Motor neuron (in vitro differentiated cells): ENCODE measurements at regions not wholly inside any gene's neighbourhood (a gene's known extent, or its start where the extent isn't known, plus 50 kb on each side); places are given as distances from the start of the nearest gene placed in this dataset.

Experiments
- ATAC-seq, 8 experiments: fragments of 200-7000 bp; cut with Tn5 transposase; replicated peaks in 6 of 8; 2 replicates each; pipeline ENCODE4 v1.8.0; 2021; ENCODE audit warnings: mild to moderate bottlenecking in 8 of 8, moderate library complexity in 8 of 8
- H3K27ac ChIP-seq, 2 donors: fragments of 250-450 bp; sonication (Bioruptor Pico); 2 replicates each; pipeline ENCODE4 v1.9.0; 2021; ENCODE audit warnings: antibody characterized with exemption in 2 of 2, mild to moderate bottlenecking in 2 of 2, moderate library complexity in 1 of 2
- H3K4me1 ChIP-seq, 2 donors: fragments of 250-450 bp; sonication (Bioruptor Pico); replicated peaks in 1 of 2; 2 replicates each; pipeline ENCODE4 v1.6.1; 2021; ENCODE audit warnings: antibody characterized with exemption in 2 of 2, mild to moderate bottlenecking in 2 of 2, moderate library complexity in 1 of 2
- H3K4me3 ChIP-seq, 5 donors: fragments of 250-450 bp; sonication (Bioruptor Pico); 2 replicates each; pipeline ENCODE4 v1.9.0; 2021; ENCODE audit warnings: antibody characterized with exemption in 5 of 5, mild to moderate bottlenecking in 5 of 5, moderate library complexity in 4 of 5
- WGBS, 10 experiments: fragments of 450-650 bp; shearing (Covaris generic); methylation state at CpG; one replicate each; pipeline ENCODE4 v1.0.0; 2022; 5-methylcytosine and 5-hydroxymethylcytosine counted together
- in situ Hi-C, 9 experiments: fragments of 400-800 bp; cut with MboI; loops; one replicate each; pipeline ENCODE4 v1.15.0; 2021; ENCODE audit warnings: low sequenced_read_pairs in 9 of 9, low pct_unique_long_range_greater_than_20kb in 2 of 9; ENCODE audit not compliant: unreplicated experiment in 9 of 9

DNA sequence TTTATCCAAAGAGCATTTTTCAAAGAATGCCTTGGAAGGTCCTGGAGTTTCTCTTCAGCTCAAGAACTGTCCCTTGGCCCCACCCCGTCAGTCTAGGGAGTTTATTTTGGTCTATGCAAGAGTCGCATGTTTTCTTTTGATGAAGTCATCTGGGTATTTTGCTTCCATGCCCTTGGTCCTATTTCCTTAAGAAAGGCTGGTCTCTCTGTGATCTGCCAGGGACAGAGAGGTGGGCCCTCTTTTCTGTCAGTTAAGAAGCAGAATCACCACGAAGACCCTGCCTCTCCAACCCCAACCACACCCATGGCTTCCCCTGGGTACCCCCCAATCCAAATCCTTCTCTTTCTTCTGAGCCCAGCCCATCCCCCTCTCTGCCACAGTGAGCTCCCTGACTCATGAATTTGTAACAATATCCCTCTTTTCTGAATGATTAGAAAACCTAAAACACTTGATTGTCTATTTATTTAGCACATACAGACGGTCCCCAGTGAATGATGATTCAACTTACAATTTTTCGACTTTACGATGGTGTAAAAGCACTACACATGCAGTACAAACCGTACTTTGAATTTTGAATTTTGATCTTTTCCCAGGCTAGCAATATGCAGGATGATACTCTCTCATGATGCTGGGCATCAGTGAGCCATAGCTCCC lies 163.5 kb upstream of the ADRA1B start:
- in situ Hi-C loops, result no loop called here
- no peak overlapping the region for H3K4me3 ChIP-seq
- WGBS, 10 experiments, result 4 to 88% (median 58%) methylated on average over 3 to 6 of the region's 7 CpGs; no CpG with 5 or more reads in 1 of the 10 experiments
- peak in 2 of 8 experiments; percentile 80 for ATAC-seq
- H3K27ac ChIP-seq, result no peak overlapping the region
- no peaks in the 10 kb centered on the region for H3K4me1 ChIP-seq

DNA sequence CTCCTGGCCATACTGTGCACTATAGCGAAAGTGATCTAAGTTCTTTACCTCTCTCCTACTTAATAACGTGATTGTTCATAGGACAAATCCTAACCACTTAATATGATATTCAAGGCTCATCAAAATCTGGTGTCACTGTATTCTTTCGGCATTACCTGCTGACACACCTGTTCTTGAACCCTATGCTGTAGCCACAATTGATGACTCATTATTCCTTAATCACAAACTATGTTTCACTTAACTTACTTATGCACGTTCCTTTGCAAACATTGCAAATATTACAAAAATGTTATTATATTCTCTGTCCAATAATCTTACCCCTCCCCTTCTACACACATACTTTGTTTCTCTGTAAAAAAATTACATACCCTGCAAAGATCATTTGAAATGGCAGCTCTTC lies 158.1 kb upstream of the ADRA1B start:
- in situ Hi-C loops, result no loop called here
- Histone ChIP-seq H3K27ac (no peak overlapping the region), H3K4me3 (no peak overlapping the region), H3K4me1 (no peaks in the 10 kb centered on the region)
- 20 to 100% (median 90%) methylated on average over 1 to 4 of the region's 4 CpGs; no CpG with 5 or more reads in 1 of the 10 experiments for WGBS, 10 experiments
- no peak for ATAC-seq

DNA sequence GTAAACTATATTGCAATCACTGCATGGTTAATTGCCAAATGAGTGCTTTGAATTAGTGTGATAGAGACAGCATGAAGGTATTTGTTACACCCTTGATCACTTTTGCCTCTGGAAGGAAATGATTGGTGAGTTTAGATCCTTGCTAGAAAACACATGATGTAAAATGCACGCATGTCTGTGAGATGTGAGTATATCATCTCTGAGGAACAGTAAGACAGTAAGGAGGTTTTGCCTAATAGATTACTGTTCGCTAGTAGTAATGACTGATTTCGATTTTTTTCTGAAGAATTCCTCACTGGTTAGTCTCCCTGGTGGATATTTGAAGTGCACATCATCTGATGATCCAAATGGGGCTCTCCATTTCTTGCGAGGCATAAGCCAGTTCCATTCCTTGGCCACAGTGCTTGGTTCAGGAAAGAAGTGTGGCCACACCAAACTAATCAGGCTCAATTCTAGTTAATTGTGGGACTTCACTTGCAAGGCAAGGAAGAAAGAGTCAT lies 156.4 kb upstream of the ADRA1B start:
- WGBS, 10 experiments, result 0 to 100% (median 84%) methylated on average over 1 to 4 of the region's 4 CpGs; no CpG with 5 or more reads in 1 of the 10 experiments
- in situ Hi-C loops, result no loop called here
- H3K4me1 ChIP-seq, result no peaks in the 10 kb centered on the region
- no peak overlapping the region for H3K27ac ChIP-seq
- H3K4me3 ChIP-seq, result no peak overlapping the region
- ATAC-seq, result no peak

DNA sequence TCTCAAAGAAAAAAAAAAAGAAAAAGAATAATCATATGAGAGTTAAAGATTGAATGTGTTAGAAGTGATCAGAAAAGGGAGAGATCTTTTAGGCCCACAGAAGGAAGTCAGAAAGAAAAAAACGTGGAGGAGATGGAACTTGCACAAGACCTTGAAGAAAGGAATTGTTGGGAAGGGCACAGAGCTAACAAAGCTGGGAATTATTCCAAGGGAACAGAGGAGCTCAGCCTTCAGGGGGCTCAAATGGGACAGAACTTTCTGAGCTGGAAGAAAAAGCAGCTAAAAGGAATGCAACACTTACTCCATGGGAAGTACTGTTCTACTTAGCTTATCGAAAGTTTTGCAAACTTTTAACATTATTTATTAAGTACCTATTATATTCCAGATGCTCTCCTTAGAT lies 153.4 kb upstream of the ADRA1B start:
- Histone ChIP-seq H3K4me1 (peaks cover 1 to 2% of the 10 kb centered on the region in 2 donors), H3K4me3 (no peak overlapping the region), H3K27ac (no peak overlapping the region)
- ATAC-seq, result no peak
- 25 to 92% (median 69%) methylated on average over 1 to 2 of the region's 2 CpGs; no CpG with 5 or more reads in 1 of the 10 experiments for WGBS, 10 experiments
- in situ Hi-C loops, result no loop called here

DNA sequence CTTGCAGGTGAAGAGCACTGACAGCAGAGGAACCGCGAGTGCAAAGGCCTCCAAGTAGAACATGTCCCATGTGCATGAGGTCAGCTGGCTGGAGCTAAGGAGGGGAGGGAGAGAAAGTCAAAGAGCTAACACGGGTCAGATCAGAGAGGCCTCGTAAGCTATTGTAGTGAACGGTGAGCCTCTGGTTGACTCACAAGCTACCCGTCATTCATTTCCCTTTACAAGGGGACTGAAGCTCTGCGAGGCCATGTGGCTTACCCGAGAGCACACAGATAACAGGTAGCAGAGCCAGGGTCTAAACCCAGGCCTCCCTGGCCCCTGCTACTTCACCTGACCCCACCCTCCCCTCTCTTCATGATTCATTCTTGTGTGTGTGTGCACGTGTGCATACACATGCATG lies 152.7 kb upstream of the ADRA1B start:
- 50 to 100% (median 61%) methylated on average over 2 to 7 of the region's 9 CpGs; no CpG with 5 or more reads in 3 of the 10 experiments for WGBS, 10 experiments
- in situ Hi-C loops, result no loop called here
- Histone ChIP-seq H3K27ac (no peak overlapping the region), H3K4me1 (peaks cover 8% of the 10 kb centered on the region in 2 donors), H3K4me3 (no peak overlapping the region)
- peak in 4 of 8 experiments; percentile 15 to 66 (median 46) for ATAC-seq

DNA sequence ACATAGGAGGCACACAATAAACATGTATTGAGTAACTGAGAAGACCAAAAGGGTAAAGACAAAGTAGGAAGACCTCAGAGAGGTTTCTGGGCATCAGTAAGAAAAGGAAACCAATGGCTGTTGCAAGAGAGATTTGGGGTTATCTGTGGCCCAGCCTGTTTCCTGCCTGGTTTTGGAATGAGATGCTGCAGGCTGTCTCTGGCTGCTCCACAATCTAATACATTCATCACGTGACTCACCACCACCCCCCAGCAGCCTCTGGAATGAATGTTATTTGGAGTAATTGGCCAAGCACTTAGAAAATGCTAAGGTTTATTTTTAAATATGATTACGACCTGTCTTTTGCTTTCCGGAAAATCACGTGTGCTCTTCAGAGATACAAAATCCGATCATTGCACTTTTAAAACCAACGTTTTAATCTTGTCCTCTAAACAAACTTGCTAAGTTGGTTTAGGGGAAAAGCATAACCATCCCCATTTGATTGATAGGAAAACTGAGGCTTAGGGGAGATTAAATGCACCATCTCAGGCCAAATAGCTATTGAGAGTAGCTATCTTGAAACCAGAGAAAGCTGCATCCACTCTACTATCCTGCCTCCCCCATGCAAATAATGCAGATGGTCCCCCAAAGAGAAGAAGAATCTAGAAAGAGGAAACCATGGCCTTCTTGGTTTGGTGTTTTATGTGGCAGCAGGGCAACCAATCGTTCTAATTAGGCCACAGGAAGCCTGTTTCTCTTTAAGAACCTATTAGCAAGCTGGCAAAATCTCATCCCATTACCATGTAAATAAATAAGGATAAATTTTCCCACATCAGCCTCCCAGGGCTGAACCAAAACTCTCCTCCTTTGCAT lies 151.8 kb upstream of the ADRA1B start:
- ATAC-seq, result peak in 1 of 8 experiments; percentile 64
- H3K27ac ChIP-seq, result no peak overlapping the region
- WGBS, 10 experiments, result 0 to 95% (median 70%) methylated on average over 1 to 7 of the region's 7 CpGs
- in situ Hi-C loops, result no loop called here
- peaks cover 13 to 14% of the 10 kb centered on the region in 2 donors for H3K4me1 ChIP-seq
- no peak overlapping the region for H3K4me3 ChIP-seq

DNA sequence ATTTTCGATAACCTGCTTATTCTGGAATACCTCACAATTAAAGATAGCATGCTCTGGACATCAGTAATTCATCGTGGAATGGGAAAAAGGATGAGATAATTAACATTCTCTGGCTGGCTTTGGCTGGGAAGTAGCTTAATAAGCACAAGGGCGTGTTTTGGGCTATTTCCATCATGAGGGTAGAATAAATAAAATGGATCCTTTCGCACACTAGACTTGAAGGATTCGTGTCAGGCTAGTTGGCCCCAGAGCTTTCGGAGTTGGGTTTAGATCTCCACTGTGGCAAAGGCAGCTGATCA lies 151.2 kb upstream of the ADRA1B start:
- H3K27ac ChIP-seq, result no peak overlapping the region
- 10 to 100% (median 73%) methylated on average over 1 to 5 of the region's 6 CpGs; no CpG with 5 or more reads in 2 of the 10 experiments for WGBS, 10 experiments
- in situ Hi-C loops, result no loop called here

DNA sequence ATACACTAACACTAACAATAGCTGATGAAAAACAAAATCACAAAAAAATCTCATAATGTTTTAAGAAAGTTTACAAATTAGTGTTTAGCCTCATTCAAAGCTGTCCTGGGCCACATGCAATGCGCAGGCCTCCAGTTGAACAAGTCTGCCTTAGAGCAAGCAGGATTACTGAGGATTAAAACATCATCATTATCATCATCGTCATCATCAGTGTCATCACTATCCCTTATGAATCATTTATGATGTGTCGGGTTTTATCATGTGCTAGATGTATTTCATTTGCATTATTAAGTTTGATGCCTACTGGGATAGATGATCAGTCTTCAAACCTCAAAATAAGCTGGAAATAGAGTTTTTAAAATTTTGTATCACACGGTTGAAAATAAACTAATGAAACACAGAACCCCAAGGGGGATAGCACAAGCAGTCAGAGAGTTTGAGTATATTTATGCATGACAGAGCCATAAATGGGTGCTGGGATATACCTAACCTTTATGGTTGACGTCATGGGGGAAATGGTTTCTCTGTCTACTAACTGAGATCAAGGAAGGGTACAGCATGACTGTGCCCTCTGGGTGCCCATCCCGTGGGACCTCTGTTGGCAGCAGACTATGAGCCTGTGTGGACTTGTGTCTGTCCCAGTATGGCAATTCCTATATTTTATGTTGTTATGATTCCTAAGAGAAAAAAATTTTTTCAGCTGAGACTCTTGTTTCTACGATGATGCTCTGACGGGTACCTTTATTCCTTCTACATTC lies 150.3 kb upstream of the ADRA1B start:
- Histone ChIP-seq H3K27ac (no peak overlapping the region), H3K4me3 (no peak overlapping the region), H3K4me1 (peaks cover 13 to 14% of the 10 kb centered on the region in 2 donors)
- 43 to 100% (median 79%) methylated on average over 1 to 8 of the region's 8 CpGs for WGBS, 10 experiments
- in situ Hi-C loops, result no loop called here
- peak in 1 of 8 experiments; percentile 45 for ATAC-seq

More for the DNA sequence above, 151.2 kb upstream of the ADRA1B start:
- ATAC-seq, result no peak
- no peak overlapping the region for H3K4me3 ChIP-seq
- H3K4me1 ChIP-seq, result peaks cover 13 to 14% of the 10 kb centered on the region in 2 donors

DNA sequence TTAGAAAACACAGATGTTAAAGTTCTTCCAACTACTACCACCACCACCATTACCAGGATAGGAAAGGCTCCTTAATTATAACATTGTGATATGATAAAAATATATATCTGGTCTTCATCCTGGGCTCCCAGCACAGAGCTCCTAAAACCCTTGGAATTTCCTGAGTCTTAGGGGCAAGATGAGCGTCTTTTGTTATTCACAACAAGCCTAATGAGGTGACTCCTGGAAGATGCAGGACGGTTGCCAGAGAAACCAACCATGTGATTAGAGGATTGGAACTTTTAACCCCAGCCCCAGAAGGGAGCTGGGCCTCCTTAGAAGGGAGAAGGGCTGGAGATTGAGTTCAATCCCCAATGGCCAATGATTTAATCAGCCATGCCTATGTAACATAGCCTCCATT lies 148.0 kb upstream of the ADRA1B start:
- peak in 4 of 8 experiments; percentile 4 to 24 (median 16) for ATAC-seq
- no peak overlapping the region for H3K27ac ChIP-seq
- peaks cover 13 to 14% of the 10 kb centered on the region in 2 donors for H3K4me1 ChIP-seq
- H3K4me3 ChIP-seq, result no peak overlapping the region
- 0 to 25% (median 0%) methylated on average over 1 to 2 of the region's 2 CpGs; no CpG with 5 or more reads in 6 of the 10 experiments for WGBS, 10 experiments
- in situ Hi-C loops, result no loop called here

DNA sequence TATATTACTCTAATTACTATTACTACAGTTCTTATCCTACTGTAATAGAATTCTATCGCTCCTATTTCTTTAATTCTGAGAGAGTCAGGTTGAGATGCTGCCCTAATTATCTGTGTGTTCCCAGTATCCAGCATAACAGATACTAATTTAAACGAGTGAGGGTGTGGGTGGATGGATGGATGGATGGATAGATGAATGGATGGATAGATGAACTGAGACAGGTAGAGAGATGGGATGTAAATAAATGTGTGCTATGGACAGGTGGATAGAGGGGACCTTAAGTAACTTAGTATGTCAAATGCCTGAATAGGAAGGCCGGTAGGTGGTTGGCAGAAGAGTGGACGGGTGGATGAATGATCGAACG lies 143.6 kb upstream of the ADRA1B start:
- ATAC-seq, result no peak
- in situ Hi-C loops, result no loop called here
- peaks cover 17 to 20% of the 10 kb centered on the region in 2 donors for H3K4me1 ChIP-seq
- H3K4me3 ChIP-seq, result peak overlapping the region; percentile 14 to 30 (median 22)
- peak overlapping the region; percentile 67 to 77 for H3K27ac ChIP-seq
- 80 to 100% (median 94%) methylated on average over 1 to 2 of the region's 6 CpGs; no CpG with 5 or more reads in 4 of the 10 experiments for WGBS, 10 experiments

DNA sequence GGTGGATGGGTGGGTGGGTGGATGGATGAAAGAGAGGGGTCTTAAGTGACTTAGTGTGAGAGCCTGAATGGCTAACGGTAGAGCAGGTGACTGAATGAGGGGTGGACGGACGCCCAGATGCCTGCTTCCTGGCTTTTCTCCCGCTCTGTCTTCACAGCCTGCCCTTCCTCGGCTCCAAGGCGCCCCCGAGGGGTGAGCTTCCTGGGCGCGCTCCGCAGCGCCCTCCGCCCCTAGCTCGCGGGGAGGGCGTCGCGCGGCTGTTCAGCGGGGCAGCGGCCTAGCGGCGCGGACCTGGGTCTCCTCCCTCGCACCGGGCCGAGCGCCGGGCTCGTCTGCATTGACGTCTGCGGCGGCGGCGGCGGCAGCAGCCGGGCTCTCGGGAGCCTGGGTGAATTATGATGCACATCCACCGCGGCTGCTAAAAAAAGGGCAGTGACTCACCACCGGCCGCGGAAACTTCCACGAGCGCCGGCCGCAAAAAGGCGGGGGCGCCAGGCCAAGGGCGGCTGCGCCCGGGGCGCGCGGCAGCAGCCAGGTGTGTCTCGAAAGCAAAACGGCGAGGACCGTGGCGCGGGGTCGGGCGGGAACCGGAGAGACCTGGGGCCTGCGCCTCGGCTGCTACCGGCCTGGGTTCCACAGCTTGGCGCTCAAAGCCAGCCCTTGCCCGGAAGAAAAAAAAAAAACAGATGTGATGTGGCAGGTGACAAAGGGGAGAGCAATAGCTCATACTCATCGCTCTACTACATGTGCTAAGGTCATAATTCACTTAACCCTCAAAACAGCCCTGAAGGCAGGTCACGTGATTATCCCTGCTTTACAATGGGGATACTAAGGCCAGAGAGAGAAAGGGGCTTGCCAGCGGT lies 143.0 kb upstream of the ADRA1B start:
- H3K27ac ChIP-seq, result peak overlapping the region; percentile 67 to 77
- in situ Hi-C loops, result no loop called here
- WGBS, 10 experiments, result 1 to 70% (median 13%) methylated on average over 1 to 27 of the region's 71 CpGs; no CpG with 5 or more reads in 3 of the 10 experiments

DNA sequence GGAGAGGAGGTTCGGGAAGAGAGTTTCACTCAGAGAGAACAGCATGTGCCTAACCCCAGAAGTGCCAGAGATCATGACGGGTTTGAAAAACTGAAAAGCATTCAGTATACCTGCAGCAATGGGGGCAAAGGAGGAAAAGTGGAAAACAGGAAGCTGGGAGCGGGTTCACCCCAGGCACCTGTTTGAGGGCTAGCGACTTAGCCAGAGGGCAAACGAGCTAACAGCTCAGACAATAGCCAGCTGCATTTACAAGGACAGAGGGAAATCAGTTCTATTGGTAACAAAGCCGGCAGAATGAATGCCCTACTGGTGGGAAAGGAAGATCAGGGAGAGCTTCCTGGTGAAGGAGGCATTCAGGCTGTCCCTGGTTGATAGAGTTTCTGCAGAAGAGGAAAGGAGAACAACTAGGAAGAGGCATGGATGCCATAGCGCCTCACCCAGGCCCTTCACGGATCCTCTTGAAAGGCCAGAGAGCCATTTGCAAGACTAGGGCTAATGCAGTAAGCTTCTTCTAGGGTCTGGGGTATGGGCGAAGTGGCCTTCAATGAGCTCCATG lies 141.7 kb upstream of the ADRA1B start:
- Histone ChIP-seq H3K4me1 (peaks cover 3 to 6% of the 10 kb centered on the region in 2 donors), H3K27ac (no peak overlapping the region), H3K4me3 (no peak overlapping the region)
- no peak for ATAC-seq
- in situ Hi-C loops, result no loop called here
- 60 to 95% (median 83%) methylated on average over 2 to 9 of the region's 9 CpGs; no CpG with 5 or more reads in 1 of the 10 experiments for WGBS, 10 experiments

More for the DNA sequence above, 143.0 kb upstream of the ADRA1B start:
- peak; percentile 95 to 99 (median 97) for ATAC-seq
- Histone ChIP-seq H3K4me1 (peaks cover 12 to 14% of the 10 kb centered on the region in 2 donors), H3K4me3 (peak overlapping the region; percentile 14 to 30 (median 22))
